SHP77 treated with DMSO at 0.1 percent for 48 hours (cell line): ENCODE measurements at regions not wholly inside any gene's neighbourhood (a gene's known extent, or its start where the extent isn't known, plus 50 kb on each side); places are given as distances from the start of the nearest gene placed in this dataset.

ENCODE experiments used
- DNase-seq: peaks from one replicate; lab custom pipeline; 2025; lab: John Stamatoyannopoulos, UW

DNA sequence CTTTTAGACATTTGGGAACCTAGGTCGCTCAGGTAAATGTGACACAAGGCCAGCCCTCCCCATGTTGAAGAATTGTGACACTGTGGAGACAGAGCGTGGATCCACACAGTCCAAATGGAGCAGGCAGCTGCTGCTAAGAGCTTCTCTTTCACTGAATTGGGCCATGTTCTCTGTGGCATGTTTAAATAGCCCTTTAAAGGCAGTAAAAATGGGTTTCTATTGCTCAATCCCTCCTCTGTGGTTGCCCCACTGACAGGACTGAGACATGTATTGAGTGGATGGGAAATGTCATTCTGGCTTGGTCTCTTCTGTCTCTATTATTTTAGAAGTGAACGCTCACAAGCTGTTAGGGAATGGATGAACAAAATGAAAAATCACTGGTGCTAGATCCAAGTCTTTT, 84.0 kb upstream of the PRICKLE1 start:
- DNase-seq: no peak

GRCh38 chr12:42670719-42671118, 81.2 kb upstream of the PRICKLE1 start:
- no peak for DNase-seq

GRCh38 chr12:42669553-42669952, 80.0 kb upstream of the PRICKLE1 start:
- DNase-seq: no peak

DNA sequence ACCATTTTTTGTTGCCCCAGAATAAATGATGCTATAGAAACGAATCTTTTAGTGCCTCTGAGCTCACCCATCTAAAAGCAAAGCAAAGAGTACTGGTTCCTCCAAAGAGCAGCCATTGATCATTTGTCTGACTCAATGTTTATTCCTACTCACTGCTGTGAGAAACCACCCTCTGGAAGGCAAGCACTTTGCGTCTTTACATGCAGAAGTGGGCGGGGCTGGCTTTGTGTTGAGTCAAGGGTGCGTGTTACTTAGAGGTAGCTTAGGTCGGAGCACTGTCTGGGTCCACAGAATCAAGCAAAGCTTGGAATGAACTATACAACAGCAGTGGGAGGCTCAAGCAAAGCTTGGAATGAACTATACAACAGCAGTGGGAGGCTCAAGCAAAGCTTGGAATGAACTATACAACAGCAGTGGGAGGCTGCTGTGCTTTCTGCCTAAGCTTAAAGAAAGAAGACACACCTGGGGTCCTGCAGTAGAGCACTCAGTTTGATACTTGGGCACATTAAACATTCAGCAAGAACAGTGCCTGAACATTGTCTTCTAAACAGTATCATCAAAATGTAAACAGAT, 77.2 kb upstream of the PRICKLE1 start:
- DNase-seq: no peak

GRCh38 chr12:42663621-42664020, 74.1 kb upstream of the PRICKLE1 start:
- no peak for DNase-seq

DNA sequence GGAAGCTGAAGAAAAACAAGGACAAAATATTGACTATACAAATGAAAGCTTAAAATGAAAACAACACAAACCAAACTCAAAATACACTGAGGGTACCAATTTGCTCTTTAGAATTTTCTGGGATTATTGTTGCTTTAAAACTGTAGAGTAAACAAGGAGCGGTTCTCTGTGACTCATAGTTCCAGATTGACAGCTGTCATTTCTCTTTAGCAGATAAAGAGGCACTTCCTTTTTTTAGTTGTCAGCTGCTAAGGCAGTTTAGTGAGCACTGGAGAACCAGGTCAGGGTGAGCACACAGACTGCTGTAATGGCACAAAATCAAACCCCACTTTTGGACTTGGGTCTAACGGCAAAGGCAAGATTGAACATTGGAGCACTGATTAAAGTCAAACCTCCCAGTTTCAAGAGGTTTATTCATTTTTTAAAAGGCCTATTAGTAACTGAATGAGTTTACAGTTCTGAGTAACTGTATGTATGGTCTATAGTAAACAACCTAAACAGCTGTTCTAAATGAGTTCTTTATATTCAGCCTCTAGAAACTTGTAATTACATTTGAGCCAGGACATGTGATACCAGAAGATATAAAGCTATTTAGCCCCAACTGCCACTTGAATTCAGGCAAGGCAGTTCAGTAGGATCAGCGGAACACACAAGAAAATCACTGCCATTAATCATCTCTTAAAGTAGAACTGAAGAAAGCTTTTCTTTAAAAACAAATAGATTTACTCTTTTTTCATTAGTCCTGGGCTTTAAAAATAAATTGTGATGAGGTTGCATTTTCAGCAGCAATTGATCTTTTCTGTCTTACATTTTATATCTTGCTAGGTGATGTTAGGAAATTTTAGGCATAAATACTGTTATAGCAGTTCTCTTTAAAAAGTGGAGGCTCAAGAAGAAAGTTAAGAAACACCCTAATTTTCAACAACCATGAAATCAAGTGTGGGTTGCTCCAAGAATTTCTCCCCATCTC, 71.7 kb upstream of the PRICKLE1 start:
- DNase-seq: no peak

- no peak for DNase-seq
Measured at GRCh38 chr12:42660117-42660516, 70.6 kb upstream of the PRICKLE1 start.

- no peak for DNase-seq
Measured at GRCh38 chr12:42652048-42652447, 62.5 kb upstream of the PRICKLE1 start.

GRCh38 chr12:42648061-42648460, 58.5 kb upstream of the PRICKLE1 start:
- DNase-seq: no peak

GRCh38 chr12:42643881-42644579, 54.5 kb upstream of the PRICKLE1 start:
- DNase-seq: no peak

- DNase-seq: no peak
Measured at GRCh38 chr12:42641221-42641885, 51.8 kb upstream of the PRICKLE1 start.

- no peak for DNase-seq
Measured at GRCh38 chr12:42640391-42640790, 50.8 kb upstream of the PRICKLE1 start.

- DNase-seq: no peak
Measured at GRCh38 chr12:42639556-42639955, 50.0 kb upstream of the PRICKLE1 start.
